CD4-positive, alpha-beta T cell treated with Interleukin-17A for 1 hour (primary cell): ENCODE measurements at regions not wholly inside any gene's neighbourhood (a gene's known extent, or its start where the extent isn't known, plus 50 kb on each side); places are given as distances from the start of the nearest gene placed in this dataset.

Experiments
- DNase-seq: peaks from one replicate; pipeline ENCODE4 v3.0.0-alpha.2; 2020

DNA sequence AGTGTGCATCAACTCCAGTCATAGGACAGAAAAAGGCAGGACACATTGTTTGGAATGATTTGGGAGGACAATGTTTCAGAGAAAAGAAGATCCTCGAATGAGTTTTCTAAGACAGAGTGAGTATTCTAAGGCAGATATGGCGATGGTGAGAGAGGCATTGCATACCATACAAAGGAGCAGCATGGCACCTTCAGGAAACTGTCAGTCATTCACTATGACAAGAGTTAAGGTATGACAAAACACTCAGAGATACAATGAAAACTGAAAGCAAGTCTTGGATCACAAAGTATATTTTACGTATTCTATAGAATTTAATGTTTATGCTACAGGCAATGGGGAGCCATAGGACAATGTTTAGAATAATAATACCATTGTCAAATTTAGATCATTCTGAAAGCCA is 337.4 kb upstream of the LYPLAL1 start:
- no peak for DNase-seq

DNA sequence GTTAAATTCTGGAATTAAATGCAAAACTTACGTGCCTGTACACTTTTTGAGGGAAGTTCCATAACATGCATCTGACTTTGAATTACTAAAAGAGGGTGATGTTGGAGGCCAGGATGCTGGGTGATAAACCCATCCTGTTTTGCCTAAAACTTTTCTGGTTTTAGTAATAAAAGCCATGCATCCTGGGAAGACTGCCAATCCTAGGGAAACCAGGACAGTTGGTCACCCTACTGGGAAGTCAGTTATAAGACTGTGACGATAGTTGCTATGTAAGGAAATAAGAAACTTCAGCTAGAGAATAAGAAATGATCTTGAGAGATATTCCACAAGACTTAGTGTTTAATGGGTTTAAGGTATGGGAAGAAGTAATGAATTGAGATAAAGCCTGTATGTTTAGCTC is 336.6 kb upstream of the LYPLAL1 start:
- no peak for DNase-seq

- no peak for DNase-seq
Measured at GRCh38 chr1:218845589-218845988, 328.1 kb upstream of the LYPLAL1 start.

DNA sequence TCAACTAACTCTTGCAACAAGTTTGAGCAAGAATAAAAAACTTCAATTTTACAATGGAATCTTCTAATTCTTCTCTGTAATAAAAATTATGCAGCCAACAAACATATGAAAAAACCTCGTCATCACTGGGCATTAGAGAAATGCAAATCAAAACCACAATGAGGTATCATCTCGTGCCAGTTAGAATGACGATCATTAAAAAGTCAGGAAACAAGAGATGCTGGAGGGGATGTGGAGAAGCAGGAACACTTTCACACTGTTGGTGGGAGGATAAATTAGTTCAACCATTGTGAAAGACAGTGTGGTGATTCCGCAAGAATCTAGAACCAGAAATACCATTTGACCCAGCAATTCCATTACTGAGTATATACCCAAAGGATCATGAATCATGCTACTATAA is 327.5 kb upstream of the LYPLAL1 start:
- DNase-seq, result no peak

GRCh38 chr1:218847089-218847768 is 326.4 kb upstream of the LYPLAL1 start:
- no peak for DNase-seq

GRCh38 chr1:218848009-218848408 is 325.7 kb upstream of the LYPLAL1 start:
- DNase-seq, result no peak

DNA sequence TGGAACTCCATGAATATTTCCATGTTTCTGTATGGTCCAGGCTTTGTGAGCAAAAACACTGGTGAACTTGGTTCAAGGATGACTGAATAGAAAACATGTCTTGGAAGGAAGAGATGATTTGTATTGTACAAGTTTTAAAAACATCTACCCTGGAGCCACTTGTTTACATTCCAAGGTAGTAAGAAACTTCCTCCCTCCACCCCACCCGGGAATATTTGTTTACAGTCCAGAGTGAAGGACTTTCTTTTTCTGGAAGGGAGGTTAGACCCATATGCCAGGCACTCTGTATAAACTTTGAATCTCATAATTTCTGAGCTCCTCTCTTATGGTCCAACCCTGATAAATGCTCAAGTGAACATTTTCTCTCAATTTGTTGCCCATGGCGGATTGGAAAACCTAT is 323.3 kb upstream of the LYPLAL1 start:
- DNase-seq, result no peak

DNA sequence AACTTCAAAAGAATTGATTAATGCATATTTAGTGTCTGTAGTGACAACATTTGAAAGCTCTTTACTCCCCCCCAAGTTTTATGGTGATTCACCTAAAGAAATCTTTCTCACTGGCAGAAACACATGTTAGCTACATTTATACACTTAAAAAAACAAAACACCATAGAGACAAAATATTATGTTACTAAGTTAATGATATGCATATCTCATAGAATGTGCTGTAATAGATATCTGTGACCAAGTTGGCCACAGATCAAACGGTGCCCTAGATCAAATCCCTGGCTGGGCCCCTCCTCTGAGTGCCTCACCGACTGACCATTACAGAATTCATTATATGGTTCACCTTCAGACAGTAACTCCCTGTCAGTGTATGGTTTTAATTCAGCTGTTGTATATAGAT is 322.1 kb upstream of the LYPLAL1 start:
- DNase-seq, result no peak

DNA sequence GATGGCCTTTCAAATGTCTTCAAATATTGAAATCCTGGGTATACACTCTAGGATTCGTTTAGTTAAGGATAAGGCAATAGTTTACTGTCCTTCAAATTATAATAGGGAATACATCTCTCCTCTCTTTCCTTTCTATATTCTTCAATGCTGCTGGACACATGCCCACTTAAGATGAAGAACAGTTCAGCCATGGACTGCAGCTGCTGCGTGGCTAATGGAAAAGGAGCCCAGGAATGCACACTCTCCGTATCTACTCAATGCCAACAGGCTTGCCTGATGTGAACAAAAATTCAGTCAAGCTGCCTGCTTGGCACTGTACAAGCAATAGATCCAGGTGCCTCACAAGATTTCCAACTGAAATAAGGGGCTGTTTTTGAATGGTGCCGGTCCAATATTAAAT is 321.2 kb upstream of the LYPLAL1 start:
- no peak for DNase-seq

DNA sequence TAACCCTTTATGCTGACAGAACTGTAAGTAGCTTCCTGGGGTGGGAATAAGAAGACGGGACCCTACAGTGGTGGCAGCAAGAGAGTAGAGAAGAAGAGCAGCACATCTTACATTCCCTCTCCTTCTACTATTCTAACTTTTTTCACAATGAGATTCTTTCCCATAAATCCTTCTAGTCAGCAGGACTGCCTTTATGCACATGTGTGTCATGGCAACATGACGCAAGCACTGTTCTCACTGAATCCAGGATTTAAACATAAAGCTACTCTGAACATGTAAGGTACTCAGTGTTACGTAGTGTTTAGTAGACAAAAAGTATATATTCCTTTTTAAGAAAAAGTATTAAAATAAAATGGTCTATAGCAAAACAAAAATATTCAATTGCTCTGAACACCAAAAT is 309.7 kb upstream of the LYPLAL1 start:
- no peak for DNase-seq

DNA sequence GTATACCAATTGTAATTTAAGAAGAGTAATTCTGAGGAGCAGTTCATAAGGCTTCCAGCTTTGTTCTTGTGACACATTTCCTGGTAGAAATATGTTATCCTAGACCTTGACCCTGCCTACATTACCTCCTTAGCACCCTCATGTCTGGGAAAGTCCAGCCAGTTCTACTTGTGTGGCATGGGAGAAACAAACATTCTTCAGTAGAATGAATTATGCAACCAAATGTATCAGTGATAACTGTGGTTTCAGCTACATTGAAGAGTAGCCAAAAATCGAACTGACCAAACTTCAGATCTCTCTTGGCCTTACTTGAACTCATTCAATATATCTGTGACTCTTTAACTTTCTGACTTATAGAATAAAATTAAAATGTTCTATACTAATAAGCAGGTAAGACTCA is 308.1 kb upstream of the LYPLAL1 start:
- DNase-seq, result no peak

DNA sequence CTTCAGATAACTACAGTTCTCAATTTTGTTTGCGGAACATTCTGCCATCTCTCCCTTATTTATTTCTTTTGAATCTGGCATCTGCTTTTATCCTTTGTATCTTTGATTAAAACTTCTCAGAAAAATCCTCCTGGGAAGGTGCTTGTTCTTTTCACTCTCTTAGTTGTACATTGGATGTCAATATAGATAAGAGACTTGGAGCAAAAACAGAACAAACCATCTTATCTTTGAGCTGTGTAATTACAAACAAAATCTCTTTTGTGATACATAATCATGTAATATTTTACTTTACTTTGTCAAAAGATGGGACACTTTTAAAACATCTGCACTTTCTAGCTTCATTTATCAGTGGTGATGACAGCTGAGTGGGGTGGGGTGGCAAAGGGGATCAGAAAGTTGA is 307.2 kb upstream of the LYPLAL1 start:
- DNase-seq, result no peak

GRCh38 chr1:218867066-218867465 is 306.6 kb upstream of the LYPLAL1 start:
- no peak for DNase-seq

DNA sequence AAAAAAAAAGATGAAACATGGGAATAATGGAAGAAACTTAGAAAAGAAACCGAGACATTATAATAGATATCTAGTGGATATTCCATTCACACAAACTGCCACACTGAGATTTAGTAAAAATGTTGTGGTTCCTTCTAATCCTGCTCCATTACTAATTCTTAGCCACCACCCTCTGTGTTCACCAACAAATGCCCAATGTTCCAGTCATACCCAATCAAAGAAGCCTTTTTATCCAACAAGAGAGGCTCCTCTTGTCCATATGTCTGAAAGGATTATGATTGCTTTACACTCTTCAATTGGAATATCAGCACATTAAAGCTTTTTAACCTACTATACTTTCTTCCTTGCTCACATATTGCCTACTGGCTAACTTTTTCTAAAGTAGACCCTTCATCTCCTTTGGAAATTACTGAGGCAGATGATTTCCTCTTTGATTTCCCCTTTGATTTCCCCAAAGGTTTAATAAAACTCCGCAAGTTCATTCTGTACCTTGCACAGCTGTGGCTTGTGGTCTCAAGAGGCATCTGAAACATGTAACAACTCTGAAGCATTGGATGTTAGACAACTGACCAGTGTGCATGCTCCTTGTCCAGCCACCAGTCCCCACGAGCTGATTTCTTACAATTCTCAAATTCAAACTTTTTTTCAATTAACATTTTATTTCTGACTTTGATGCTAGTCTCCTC is 305.6 kb upstream of the LYPLAL1 start:
- DNase-seq, result no peak

GRCh38 chr1:218869276-218869675 is 304.4 kb upstream of the LYPLAL1 start:
- DNase-seq, result no peak

DNA sequence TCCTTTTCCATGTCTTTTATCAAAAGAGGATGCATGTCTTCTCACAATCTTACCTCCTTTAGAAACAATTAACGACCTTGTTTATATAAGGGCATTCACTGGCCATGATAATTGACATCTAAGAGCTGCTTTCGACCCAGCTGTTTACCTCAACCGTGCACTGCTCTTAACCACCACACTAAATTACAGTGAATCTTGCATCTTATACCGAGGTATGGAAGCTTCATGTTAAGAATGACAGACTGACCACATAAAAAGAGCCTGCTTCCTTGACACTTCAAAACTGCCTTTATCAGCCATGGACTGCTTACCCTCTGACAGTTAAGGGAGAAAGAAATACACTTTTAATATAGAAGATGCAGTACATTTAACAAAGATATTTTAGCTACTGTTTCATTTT is 301.7 kb upstream of the LYPLAL1 start:
- no peak for DNase-seq

GRCh38 chr1:218872928-218873327 is 300.8 kb upstream of the LYPLAL1 start:
- no peak for DNase-seq

DNA sequence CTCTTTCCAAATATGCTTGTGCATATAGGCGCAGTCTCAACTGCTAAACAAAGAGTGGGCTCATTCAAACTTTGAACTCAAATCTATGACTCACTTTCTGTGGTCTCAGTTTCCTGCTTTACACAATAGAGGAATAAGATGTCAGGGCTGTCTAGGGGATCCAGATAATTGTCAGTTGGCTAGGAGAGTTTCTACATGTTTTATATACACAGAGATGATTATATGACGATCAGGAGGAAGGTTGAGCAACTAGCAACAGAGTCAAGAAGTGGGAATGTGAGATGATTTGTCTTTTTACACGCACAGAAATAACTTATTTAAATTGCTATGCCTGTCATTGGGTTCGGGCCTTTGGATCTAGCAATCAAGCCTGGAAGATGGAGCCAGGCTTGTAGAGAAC is 299.4 kb upstream of the LYPLAL1 start:
- DNase-seq, result no peak

- DNase-seq, result no peak
Measured at GRCh38 chr1:218874801-218875400, 298.8 kb upstream of the LYPLAL1 start.

GRCh38 chr1:218878369-218878768 is 295.3 kb upstream of the LYPLAL1 start:
- DNase-seq, result no peak

DNA sequence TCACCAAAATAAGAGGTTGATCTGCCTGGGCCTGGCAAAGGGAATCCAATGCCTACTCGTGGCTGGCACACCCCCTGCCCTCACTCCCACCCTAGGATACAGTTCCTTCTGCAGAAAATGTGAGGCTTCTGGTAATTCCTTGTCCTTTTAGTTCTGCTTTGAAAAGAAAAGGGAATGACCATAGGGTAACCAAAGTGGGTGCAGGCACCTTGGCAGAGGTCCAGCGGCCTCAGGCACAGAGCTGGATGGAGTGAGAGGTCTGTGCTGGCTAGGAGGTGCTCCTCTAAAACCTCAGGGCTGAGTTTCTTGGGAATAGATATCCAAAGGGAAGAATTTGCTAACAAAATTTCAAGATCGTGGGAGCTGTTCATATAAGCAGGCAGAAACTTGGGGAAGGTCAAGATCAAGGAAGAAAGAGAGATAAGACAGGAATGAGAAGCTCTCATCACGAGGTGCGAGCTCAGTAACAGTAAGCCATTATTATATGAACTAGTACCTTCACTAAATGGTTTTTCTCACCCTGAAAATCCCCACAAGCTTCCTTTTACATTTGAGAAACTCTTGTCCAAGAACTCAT is 293.1 kb upstream of the LYPLAL1 start:
- no peak for DNase-seq

DNA sequence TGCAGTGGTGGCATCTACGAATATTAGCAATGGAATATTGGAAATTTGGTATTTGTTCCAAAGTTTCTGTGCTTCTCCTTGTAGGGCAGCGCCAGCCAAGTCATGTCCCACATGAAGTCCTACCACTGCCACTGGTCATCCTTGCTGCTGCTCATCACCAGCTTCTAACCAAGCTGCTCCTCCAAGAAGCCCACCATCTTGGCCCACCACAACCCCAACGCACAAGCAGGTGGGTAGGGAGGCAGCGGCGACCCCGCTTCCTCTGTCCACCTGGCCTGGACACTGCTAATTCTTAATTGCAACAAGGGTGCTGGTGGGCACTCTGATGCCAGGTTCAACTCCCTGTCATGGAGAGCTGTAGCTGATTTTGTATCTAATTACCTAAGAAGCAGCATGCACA is 291.2 kb upstream of the LYPLAL1 start:
- DNase-seq, result no peak

- no peak for DNase-seq
Measured at GRCh38 chr1:218886101-218886871, 287.4 kb upstream of the LYPLAL1 start.
